Left lung (tissue), 4 donors: ENCODE measurements at regions not wholly inside any gene's neighbourhood (a gene's known extent, or its start where the extent isn't known, plus 50 kb on each side); places are given as distances from the start of the nearest gene placed in this dataset.

ENCODE experiments used
- ATAC-seq: fragments of 200-7000 bp; cut with Tn5 transposase; one replicate; pipeline ENCODE4 v1.9.1; 2020; ENCODE audit warnings: moderate library complexity
- DNase-seq, 4 donors: peaks; one replicate each; pipeline ENCODE4 v3.0.0-alpha.2; 2013 to 2020
- H3K27ac ChIP-seq, 2 donors: fragments of 200-600 bp; sonication (generic) in 1 of 2; one replicate each; pipeline versions ENCODE4 v1.5.0 to v1.8.0; 2020 to 2021
- H3K27me3 ChIP-seq, 2 donors: fragments of 200-600 bp; sonication (generic) in 1 of 2; one replicate each; pipeline versions ENCODE4 v1.5.0 to v1.8.0; 2020 to 2021
- H3K36me3 ChIP-seq, 2 donors: fragments of 200-600 bp; sonication (generic) in 1 of 2; one replicate each; pipeline versions ENCODE4 v1.5.0 to v1.8.0; 2020 to 2021
- H3K4me1 ChIP-seq, 2 donors: fragments of 200-600 bp; one replicate each; pipeline ENCODE4 v1.8.0; 2021
- H3K4me3 ChIP-seq, 2 donors: fragments of 200-600 bp; sonication (generic) in 1 of 2; one replicate each; pipeline versions ENCODE4 v1.5.0 to v1.8.0; 2020 to 2021; ENCODE audit warnings: mild to moderate bottlenecking in 1 of 2
- H3K9me3 ChIP-seq, 2 donors: fragments of 200-600 bp; sonication (generic) in 1 of 2; one replicate each; pipeline versions ENCODE4 v1.5.0 to v1.8.0; 2020 to 2021
- intact Hi-C, 2 donors: fragments of 100-400 bp; cut with DNase I; formaldehyde crosslinking; loops; one replicate each; pipeline versions ENCODE4 v1.11.2 to v1.14.2; 2022
- TF ChIP-seq, protein P1 (sequence below), 2 donors: fragments of 200-600 bp; sonication (generic) in 1 of 2; IDR thresholded peaks; one replicate each; pipeline versions ENCODE4 v1.5.0 to v1.8.0; 2021; ENCODE audit warnings: antibody characterized with exemption in 2 of 2
- donor health status: DM: no; HTN: yes; CAD: no.
- donor health status: DM: no; HTN: no; CAD: no.

DNA sequence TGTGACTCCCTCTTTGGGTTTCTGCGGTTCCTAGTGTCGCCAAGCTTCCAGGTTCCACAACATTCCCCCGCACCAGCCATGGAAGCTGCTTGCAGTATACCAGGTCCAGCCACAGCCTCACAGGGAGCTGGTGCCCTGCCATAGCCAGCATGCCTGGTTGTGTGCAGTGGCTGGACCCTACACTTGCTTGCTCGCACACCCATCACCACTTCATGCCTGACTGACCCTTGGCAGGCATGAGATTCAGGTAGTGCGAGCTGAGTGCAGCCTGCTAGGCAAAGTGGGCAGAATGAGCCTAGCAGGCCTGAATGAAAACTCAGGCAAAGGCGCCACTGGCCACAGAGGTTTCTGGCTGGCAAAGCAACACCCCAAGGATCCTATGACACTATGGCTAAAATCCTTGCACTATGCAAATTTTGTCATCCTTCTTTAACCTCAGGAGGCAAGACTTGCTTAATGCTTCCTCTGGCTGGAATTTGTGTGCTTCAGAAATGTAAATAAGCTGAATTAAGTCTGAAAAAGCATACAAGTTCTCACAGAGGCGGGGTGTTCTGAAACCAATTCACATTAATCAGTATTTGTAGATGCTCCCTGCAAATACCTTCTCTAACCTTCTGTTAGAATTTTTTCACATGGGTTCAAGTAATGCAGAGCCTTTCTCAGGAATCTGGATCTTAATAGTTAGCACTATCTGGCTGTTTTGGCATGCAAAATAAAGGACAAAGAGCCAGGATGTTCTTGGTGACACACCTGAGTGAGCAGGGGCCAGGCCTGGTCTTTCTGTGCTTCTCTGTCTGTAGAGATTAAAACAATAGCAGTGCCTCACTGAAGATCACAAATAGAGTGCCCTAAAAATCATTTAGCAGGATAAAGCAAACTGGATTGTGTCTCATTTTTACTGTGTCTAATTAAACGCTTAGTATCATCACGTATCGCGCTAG lies 256.9 kb downstream of the GPATCH2 start:
- intact Hi-C loops = no loop called here
- DNase-seq (no peak), ATAC-seq (no peak)
- Histone ChIP-seq H3K4me3 (no peak overlapping the region), H3K27ac (no peak overlapping the region), H3K4me1 (no peaks in the 10 kb centered on the region), H3K9me3 (peaks cover 0 to 47% of the 10 kb centered on the region in 2 donors), H3K27me3 (no peaks in the 10 kb centered on the region), H3K36me3 (no peaks in the 10 kb centered on the region)
- TF ChIP-seq, protein P1, sequence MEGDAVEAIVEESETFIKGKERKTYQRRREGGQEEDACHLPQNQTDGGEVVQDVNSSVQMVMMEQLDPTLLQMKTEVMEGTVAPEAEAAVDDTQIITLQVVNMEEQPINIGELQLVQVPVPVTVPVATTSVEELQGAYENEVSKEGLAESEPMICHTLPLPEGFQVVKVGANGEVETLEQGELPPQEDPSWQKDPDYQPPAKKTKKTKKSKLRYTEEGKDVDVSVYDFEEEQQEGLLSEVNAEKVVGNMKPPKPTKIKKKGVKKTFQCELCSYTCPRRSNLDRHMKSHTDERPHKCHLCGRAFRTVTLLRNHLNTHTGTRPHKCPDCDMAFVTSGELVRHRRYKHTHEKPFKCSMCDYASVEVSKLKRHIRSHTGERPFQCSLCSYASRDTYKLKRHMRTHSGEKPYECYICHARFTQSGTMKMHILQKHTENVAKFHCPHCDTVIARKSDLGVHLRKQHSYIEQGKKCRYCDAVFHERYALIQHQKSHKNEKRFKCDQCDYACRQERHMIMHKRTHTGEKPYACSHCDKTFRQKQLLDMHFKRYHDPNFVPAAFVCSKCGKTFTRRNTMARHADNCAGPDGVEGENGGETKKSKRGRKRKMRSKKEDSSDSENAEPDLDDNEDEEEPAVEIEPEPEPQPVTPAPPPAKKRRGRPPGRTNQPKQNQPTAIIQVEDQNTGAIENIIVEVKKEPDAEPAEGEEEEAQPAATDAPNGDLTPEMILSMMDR (IDR thresholded peaks at IDR 0.05) = no peak

DNA sequence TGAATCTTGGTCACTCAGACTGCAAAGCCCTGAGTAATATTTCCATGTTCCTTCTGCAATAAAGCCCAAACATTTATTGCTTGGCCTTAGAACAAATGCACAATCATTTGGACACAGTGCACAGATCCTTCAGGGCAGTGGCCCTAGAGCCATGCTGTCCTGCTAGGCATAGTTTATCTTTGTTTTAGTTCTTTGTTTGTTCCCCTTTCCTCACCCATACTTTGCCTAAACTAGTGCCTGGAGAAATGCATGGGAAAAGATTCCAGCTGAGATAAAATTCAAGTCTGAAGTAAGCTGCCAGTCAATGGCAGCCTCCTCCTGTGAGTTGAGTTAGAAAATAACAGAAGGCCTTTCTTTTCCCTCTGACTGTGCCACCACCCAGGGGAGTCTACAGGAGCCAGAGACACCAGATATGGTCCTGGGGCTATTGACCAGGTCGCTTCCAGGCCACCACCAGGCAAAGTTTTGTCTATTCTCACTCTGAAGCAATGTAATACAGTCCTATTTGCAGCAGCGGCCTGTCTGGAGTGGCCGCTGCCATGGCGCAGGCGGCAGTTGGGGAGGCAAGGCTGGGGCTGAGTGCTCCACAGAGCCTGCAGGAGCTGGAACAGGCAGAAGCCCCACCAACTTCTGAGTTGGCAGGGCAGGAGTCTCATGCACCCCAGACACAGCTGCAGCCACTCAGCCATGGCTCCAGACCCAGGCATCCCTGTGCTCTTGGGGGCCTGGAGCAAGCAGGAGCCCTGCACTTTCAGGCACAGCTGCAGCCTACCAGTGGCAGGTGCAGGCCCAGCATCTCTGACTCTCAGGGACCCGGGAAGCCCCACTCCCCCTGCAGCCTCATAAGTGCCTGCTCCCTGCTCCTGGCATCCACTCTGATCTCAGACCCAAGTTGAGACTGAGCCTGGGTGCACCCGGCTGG lies 258.6 kb downstream of the GPATCH2 start:
- no peak for ATAC-seq
- intact Hi-C loops = no loop called here

DNA sequence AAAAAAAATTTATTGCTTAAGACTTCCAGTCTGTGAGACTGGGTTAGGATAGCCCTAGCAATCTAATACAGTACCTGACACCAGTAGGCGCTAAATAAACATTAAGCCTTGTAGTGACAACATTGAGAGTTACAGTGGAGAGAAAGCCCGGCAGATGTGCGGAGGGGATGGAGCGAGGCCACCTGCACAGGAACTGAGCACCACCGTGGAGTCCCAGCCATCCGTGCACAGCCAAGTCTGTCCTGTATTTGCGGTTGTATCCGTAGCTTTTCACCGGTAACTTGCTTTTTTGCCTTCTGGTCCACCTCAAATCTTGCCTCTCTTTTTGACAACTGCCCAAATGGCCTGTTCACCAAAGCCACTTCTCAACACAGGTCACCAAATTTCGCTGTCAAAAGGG lies 260.1 kb downstream of the GPATCH2 start:
- Histone ChIP-seq H3K27me3 (no peaks in the 10 kb centered on the region), H3K27ac (no peak overlapping the region), H3K4me3 (no peak overlapping the region), H3K4me1 (no peaks in the 10 kb centered on the region), H3K36me3 (no peaks in the 10 kb centered on the region), H3K9me3 (peaks cover 0 to 30% of the 10 kb centered on the region in 2 donors)
- intact Hi-C loops = no loop called here
- ATAC-seq (no peak), DNase-seq (peak in 1 of 4 donors; percentile 59)
- TF ChIP-seq, protein P1 (IDR thresholded peaks at IDR 0.05) = no peak

More for the DNA sequence above, 258.6 kb downstream of the GPATCH2 start:
- Histone ChIP-seq H3K27ac (no peak overlapping the region), H3K36me3 (no peaks in the 10 kb centered on the region), H3K4me3 (no peak overlapping the region), H3K27me3 (no peaks in the 10 kb centered on the region), H3K4me1 (no peaks in the 10 kb centered on the region), H3K9me3 (peaks cover 0 to 37% of the 10 kb centered on the region in 2 donors)
- TF ChIP-seq, protein P1 (IDR thresholded peaks at IDR 0.05) = no peak
- DNase-seq = peak in 1 of 4 donors; percentile 44

DNA sequence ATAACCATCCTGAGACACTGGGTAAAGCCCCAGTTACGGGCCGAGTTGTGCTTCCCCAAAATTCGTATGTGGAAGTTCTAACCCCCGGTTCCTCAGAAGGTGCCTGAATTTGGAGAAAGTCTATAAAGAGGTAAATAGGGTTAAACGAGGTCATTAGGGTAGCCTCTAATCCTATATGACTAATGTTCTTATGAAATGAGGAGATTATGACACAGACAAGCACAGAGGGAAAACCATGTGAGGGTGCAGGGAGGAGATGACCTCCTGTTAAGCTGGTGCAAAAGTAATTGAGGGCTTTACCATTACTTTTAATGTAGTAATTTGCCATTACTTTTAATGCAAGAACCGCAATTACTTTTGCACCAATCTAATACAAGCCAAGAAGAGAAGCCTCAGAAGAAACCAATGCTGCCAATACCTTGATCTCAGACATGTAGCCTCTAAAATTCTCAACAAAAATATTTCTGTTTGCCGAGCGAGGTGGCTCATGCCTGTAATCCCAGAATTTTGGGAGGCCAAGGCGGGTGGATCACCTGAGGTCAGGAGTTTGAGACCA lies 260.8 kb downstream of the GPATCH2 start:
- no peak for DNase-seq
- H3K36me3 ChIP-seq = no peaks in the 10 kb centered on the region
- no peak overlapping the region for H3K27ac ChIP-seq
- ATAC-seq = no peak
- H3K9me3 ChIP-seq = peaks cover 0 to 30% of the 10 kb centered on the region in 2 donors
- H3K4me1 ChIP-seq = no peaks in the 10 kb centered on the region
- H3K4me3 ChIP-seq = no peak overlapping the region
- H3K27me3 ChIP-seq = no peaks in the 10 kb centered on the region
- TF ChIP-seq, protein P1 (IDR thresholded peaks at IDR 0.05) = no peak
- intact Hi-C loops = no loop called here
